ENCODE measurements at regions not wholly inside any gene's neighbourhood (a gene's known extent, or its start where the extent isn't known, plus 50 kb on each side); places are given as distances from the start of the nearest gene placed in this dataset.
A peak's percentile ranks its signal among the peaks of the same experiment; 100 is the strongest.

DNA sequence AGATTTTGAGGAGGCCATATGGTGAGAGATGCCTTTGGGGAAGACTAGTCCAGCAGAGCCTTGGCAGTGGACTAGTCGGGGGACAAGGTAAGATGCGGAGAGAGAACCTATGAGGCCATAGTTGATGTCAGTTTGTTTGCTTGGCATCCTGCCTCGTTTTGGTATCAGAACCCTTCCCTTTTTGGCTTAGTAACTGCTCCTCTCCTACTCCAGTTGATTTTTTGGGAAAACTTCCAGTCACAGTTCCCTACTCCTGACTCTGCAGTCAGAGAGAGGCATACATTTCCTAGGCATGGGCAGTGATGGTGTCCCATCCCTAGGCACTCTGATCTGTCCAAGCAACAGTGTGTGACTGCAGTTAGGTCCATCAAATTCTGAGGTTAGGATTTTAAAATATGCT, 398.3 kb downstream of the AEBP2 start:
- Mint-ChIP-seq H3K9me3 (peaks cover 3 to 4% of the 10 kb centered on the region in 2 donors), H3K4me1 (no peaks in the 10 kb centered on the region), H3K27me3 (no peaks in the 10 kb centered on the region), H3K27ac (no peak overlapping the region), H3K4me3 (no peak overlapping the region), H3K36me3 (no peaks in the 10 kb centered on the region)
- ATAC-seq (replicated peaks) (no peak), DNase-seq (no peak)

DNA sequence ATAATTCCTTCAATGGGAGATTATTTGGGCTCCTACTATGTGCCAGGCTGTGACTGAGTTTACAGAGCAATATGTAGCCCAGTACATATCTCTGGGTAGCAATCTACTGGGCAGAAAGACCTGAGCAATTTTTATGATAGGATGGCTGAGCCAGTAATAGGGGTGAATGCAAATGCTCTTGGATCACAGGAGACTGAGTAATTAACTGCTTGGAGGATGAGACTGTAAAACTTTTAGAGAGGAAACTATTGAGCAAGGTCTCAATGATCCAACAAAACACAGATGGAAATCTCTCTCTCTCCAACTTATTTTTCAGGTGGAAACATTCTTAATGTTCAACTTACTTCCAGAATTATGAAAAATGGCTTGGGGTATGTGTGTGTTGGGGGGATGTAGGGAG, 402.2 kb downstream of the AEBP2 start:
- DNase-seq (no peak), ATAC-seq (replicated peaks) (no peak)
- H3K36me3 Mint-ChIP-seq = no peaks in the 10 kb centered on the region
- H3K27ac Mint-ChIP-seq = no peak overlapping the region
- no peak overlapping the region for H3K4me3 Mint-ChIP-seq
- H3K27me3 Mint-ChIP-seq = no peaks in the 10 kb centered on the region
- H3K4me1 Mint-ChIP-seq = no peaks in the 10 kb centered on the region
- peaks cover 0 to 3% of the 10 kb centered on the region in 2 donors for H3K9me3 Mint-ChIP-seq

DNA sequence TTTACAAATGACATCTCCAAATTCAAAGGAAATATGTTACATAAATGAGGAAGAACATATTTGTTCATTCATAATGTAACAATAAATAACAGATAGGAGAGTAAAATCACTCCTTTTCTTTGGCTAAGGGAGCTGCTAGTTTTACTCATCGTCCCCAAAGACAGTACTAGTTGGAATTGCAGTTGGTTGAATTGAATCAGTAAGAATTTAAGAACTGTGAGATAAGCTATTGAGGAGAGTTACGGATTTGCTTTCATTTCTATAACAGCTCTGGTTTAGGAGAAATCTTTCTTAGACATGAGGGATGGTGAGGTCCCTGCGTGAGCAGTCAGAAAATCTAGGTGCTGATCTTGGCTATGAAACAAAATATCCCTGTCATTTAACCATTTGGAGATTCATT, 402.8 kb downstream of the AEBP2 start:
- ATAC-seq (replicated peaks) (no peak), DNase-seq (no peak)
- H3K4me1 Mint-ChIP-seq = peaks cover under 1 to 1% of the 10 kb centered on the region in 2 donors
- H3K4me3 Mint-ChIP-seq = no peak overlapping the region
- no peaks in the 10 kb centered on the region for H3K27me3 Mint-ChIP-seq
- peaks cover 0 to 3% of the 10 kb centered on the region in 2 donors for H3K9me3 Mint-ChIP-seq
- no peak overlapping the region for H3K27ac Mint-ChIP-seq
- H3K36me3 Mint-ChIP-seq = no peaks in the 10 kb centered on the region

DNA sequence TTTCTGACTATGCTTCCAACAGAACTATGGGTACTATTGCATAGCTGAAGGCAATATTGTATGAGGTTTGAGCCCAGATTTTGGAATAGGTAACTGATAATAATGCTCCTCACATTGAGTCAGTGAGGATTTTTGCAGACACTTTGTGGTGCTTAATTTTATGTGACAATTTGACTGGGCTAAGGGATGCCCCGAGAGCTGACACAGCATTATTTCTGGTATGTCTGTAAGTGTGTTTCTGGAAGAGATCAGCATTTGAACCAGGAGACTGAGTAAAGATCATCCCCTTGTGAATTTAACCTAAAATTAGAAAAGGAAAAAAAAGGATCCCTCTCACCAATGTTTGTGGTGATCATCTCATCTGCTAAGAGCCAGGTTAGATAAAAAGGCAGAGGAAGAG, 404.9 kb downstream of the AEBP2 start:
- no peak for ATAC-seq (replicated peaks)
- Mint-ChIP-seq H3K27me3 (no peaks in the 10 kb centered on the region), H3K4me1 (peaks cover 6 to 9% of the 10 kb centered on the region in 2 donors), H3K27ac (no peak overlapping the region), H3K9me3 (peaks cover 0 to 5% of the 10 kb centered on the region in 2 donors), H3K36me3 (no peaks in the 10 kb centered on the region), H3K4me3 (no peak overlapping the region)
- no peak for DNase-seq

DNA sequence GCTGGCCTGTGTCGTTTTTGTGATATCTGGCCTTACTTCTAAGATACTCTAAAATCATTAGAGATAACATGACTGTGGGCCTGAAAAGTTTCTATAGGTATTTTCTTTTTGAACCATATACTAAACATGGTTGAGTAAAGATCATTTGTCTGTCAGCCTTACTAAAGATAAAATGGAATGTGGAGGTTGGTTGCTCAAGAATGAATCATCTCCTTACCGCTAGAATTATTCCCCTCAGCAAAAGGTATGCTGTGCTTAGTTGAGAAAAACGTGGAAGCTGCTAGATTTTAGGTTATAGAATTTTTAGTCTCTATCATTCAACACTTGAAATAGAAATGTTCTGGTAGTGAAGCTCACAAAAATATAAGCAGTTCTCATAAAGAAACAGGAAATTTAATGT, 407.3 kb downstream of the AEBP2 start:
- no peak for DNase-seq
- Mint-ChIP-seq H3K27me3 (no peaks in the 10 kb centered on the region), H3K4me3 (no peak overlapping the region), H3K9me3 (peaks cover 0 to 11% of the 10 kb centered on the region in 2 donors), H3K4me1 (peaks cover 6 to 9% of the 10 kb centered on the region in 2 donors), H3K36me3 (no peaks in the 10 kb centered on the region), H3K27ac (no peak overlapping the region)
- no peak for ATAC-seq (replicated peaks)

DNA sequence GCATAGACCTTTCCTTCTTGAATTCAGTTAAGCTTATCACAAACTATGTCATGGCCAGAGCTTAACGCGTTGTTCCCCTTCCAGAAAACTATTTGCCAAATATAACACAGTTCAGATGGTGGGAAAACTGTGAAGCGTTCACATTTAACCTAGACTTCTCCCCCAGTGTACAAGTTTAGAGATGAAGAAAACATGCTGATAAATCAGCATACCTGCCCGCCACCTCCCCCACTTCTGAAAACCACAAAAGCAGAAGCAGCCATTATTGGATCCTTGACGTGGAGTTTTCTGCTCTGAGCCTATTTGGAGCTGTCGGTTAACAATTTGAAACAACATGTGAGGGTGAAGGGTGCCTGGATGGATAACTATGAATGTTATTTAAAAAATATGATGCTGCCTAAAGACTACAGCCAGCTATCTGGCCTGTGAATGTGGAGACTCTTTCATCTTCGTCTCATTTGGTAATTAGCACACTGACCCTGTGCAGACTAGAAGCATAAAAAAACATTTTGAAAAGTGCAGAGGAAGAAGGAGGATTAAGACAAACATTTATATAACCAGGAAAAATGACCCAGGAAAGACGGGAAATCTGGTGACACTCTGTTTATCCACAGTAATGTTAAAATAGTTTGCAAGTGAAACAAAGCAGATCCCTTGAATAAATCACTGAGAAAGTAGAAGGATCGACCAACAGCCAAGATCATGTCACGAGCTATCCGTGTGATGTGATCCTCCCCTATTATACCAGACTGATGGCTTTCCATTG, 408.2 kb downstream of the AEBP2 start:
- H3K27me3 Mint-ChIP-seq = no peaks in the 10 kb centered on the region
- peak; percentile 72 to 77 for ATAC-seq (replicated peaks)
- H3K4me1 Mint-ChIP-seq = peaks cover 6 to 9% of the 10 kb centered on the region in 2 donors
- no peaks in the 10 kb centered on the region for H3K36me3 Mint-ChIP-seq
- H3K27ac Mint-ChIP-seq = no peak overlapping the region
- no peak for DNase-seq
- peaks cover 0 to 11% of the 10 kb centered on the region in 2 donors for H3K9me3 Mint-ChIP-seq
- no peak overlapping the region for H3K4me3 Mint-ChIP-seq

DNA sequence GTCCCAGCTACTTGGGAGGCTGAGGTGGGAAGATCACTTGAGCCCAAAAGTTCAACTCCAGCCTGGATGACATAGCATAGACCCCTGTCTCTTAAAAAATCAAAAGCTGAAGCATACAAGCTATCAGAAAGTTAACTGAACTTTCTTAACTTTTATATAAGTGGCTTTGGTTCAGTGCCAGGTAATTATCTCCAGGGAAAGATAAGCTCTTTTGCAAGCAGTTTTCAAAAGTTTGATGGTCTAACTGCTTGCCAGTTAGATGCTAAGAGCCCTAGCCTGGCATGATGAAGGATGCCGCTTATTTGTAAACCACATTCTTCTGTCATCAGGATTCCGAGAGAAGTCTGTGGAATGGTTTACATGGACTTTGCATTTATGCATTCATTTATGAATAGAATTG, 409.1 kb downstream of the AEBP2 start:
- no peak for DNase-seq
- Mint-ChIP-seq H3K27ac (no peak overlapping the region), H3K27me3 (no peaks in the 10 kb centered on the region), H3K36me3 (no peaks in the 10 kb centered on the region), H3K4me1 (peaks cover 6 to 9% of the 10 kb centered on the region in 2 donors), H3K4me3 (no peak overlapping the region), H3K9me3 (peaks cover 0 to 11% of the 10 kb centered on the region in 2 donors)
- ATAC-seq (replicated peaks) = no peak

DNA sequence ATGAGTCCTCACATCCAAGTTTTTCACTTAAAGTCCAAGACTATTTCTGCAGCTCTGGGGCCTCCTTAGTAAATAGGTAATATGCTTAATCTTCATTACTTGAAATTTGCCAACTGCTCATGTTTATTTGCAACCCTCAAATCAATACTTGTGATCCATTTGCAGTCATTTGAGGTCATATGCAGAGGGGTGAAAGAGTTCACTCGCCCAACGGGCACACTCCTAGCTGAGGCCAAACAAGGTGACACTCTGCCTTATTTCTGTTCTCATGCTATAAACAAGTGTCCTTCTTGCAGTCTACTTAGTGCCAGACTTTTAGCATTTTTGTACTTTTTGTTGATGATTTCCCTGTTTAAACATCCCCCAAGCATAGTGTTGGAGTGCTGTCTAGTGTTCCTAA, 409.9 kb downstream of the AEBP2 start:
- no peak for DNase-seq
- Mint-ChIP-seq H3K36me3 (no peaks in the 10 kb centered on the region), H3K4me3 (no peak overlapping the region), H3K9me3 (peaks cover 0 to 11% of the 10 kb centered on the region in 2 donors), H3K27me3 (no peaks in the 10 kb centered on the region), H3K4me1 (peaks cover 6 to 9% of the 10 kb centered on the region in 2 donors), H3K27ac (no peak overlapping the region)
- ATAC-seq (replicated peaks) = no peak

DNA sequence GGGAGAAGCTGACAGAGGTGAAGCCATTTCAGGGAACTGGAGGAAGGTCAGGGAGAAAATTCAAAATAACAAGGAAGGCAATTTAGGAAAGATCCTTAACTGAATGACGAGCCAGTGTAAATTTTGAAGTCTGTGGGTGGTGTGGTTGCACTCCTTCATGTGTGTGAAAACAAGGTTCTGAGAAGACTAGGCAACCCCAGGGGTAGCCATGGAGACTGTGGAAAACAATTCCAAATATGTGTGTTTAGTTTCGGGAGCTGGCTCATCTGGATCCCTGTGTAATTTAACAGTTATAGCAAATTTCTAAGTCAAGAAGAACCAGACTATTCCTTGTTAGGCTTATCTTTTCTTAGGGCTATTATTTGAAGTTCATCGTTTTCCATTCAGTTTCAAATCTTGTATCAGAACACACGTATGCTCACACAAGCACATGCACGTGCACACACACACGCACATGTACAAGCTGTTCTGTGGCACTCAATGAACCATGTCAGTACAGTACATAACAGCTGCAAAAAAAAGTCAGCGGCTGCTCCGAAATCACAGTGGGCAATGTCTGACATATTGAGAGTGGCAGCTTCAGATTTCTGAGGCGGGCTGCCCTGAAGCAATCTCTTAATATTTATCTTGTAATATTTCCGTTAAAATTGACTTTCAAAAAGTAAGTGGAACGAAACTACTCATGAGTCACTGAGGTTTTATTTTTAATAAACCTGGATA, 411.2 kb downstream of the AEBP2 start:
- Mint-ChIP-seq H3K36me3 (no peaks in the 10 kb centered on the region), H3K27me3 (no peaks in the 10 kb centered on the region), H3K4me3 (no peak overlapping the region), H3K9me3 (peaks cover 0 to 12% of the 10 kb centered on the region in 2 donors), H3K27ac (no peak overlapping the region), H3K4me1 (peaks cover 6 to 9% of the 10 kb centered on the region in 2 donors)
- no peak for DNase-seq
- ATAC-seq (replicated peaks) = no peak

DNA sequence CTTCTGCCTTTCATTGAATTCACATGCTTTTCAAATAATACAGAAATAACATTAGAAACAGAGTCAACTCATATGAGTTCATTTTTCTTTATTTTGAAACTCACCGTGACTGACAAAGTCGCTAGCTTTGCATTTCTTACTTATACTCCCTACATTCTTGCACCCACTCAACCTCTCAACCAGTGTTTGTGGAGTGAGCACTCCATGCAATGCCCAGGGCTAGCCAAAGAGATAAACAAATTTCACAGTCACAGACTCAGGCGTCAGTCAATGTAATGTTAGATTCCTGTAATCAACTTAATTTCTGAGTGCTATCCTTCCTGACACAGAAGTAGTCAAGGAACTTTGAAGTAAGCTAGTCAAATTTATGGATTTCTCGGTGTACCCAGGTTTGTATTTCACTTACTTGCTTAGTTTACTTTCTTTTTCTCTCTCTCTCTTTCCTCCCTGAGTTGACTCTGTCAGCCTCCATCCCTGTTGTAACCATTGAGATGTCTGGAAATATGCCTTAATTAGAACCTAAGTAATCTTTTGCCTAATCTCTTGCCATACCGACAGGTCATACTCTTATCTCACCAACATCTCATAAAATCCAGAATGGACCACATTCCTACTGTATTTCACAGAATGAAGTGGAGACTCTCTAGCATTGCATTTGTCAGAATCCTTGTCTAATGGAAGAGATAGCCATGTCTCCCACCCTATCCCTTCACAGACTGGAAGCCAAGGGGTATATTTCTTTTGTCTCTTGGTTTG, 413.0 kb downstream of the AEBP2 start:
- H3K27ac Mint-ChIP-seq = no peak overlapping the region
- no peaks in the 10 kb centered on the region for H3K36me3 Mint-ChIP-seq
- H3K9me3 Mint-ChIP-seq = peaks cover 4 to 12% of the 10 kb centered on the region in 2 donors
- ATAC-seq (replicated peaks) (no peak), DNase-seq (no peak)
- peaks cover 0 to 5% of the 10 kb centered on the region in 2 donors for H3K27me3 Mint-ChIP-seq
- H3K4me3 Mint-ChIP-seq = no peak overlapping the region
- peaks cover 4 to 6% of the 10 kb centered on the region in 2 donors for H3K4me1 Mint-ChIP-seq

DNA sequence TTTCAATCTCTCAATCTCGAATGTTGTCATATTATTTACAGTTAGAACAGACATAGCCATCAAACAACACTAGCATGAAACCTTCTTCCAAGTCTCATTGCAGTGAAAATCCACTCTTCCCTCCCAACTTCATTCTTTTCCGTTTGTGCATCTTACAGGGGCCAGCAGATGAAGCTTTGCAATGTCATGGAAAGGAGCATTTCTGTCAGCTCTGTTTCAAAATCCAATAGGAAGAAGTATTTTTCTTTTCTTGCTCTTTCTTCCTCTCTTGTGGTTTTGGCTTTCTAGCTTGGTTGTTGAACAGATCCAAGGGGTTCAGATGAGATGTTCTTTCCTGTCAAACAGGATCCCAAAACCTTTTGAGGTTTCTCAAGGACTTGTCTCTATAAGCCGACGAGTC, 416.6 kb downstream of the AEBP2 start:
- Mint-ChIP-seq H3K27ac (no peak overlapping the region), H3K4me3 (no peak overlapping the region), H3K4me1 (no peaks in the 10 kb centered on the region), H3K9me3 (peaks cover 4 to 9% of the 10 kb centered on the region in 2 donors), H3K36me3 (no peaks in the 10 kb centered on the region), H3K27me3 (peaks cover 0 to 5% of the 10 kb centered on the region in 2 donors)
- DNase-seq (no peak), ATAC-seq (replicated peaks) (no peak)

DNA sequence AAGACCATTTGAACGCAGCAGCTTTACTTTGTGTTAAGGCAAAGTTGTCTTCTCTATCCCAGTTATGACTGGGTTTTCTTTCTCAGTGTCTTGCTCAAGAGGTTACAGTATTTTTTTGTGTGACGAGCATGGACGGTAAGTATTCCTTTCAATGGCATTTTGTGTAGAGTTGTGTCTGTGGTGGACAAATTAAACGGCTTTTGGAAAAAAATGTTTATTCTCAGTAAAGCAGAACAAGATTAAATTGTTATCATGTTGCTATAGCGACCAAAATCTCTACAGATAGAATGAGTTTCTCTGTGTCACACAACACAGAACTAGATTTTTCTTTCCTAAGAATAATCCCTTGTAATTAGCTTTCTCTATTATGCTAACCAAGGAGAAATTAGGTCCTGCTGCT, 417.1 kb downstream of the AEBP2 start:
- Mint-ChIP-seq H3K27ac (no peak overlapping the region), H3K9me3 (peaks cover 4 to 11% of the 10 kb centered on the region in 2 donors), H3K27me3 (peaks cover 0 to 5% of the 10 kb centered on the region in 2 donors), H3K36me3 (no peaks in the 10 kb centered on the region), H3K4me3 (no peak overlapping the region), H3K4me1 (no peaks in the 10 kb centered on the region)
- no peak for DNase-seq
- no peak for ATAC-seq (replicated peaks)

DNA sequence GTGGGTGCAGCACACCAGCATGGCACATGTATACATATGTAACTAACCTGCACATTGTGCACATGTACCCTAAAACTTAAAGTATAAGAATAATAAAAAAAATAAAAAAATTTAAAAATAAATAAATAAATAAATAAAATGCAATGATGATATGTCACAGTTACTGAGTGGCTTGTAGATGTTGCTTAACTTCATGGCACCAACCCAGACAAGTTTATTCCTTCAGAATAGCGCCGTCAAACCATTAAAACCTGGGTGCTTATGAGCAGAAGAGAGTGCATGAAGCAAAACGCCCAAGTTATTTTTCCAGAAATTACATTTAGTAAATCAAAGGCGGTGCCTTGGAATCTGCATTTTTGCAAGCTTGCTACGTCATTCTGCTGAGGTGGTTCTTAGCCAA, 417.9 kb downstream of the AEBP2 start:
- DNase-seq = no peak
- H3K4me3 Mint-ChIP-seq = no peak overlapping the region
- peaks cover 0 to 5% of the 10 kb centered on the region in 2 donors for H3K27me3 Mint-ChIP-seq
- no peaks in the 10 kb centered on the region for H3K36me3 Mint-ChIP-seq
- H3K9me3 Mint-ChIP-seq = peaks cover 4 to 11% of the 10 kb centered on the region in 2 donors
- H3K4me1 Mint-ChIP-seq = no peaks in the 10 kb centered on the region
- no peak for ATAC-seq (replicated peaks)
- H3K27ac Mint-ChIP-seq = no peak overlapping the region

DNA sequence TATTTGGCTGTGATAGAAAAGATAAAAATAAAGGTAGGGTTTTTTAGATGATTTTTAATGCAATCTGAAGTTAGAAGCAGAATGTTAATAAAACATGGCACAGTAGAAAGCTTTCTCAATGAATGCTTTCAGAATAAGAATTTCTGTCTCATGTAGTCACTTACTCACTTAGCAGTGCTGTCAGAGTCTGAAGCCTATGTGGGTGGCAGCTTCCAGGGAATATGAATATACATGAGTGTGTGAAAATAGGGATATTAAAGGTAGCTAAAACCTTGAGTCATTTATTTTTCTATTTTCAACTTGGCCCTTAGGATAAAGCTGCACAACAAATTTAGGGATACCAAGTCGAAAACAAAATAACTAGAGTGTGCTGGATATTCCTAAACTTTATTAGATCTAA, 427.9 kb downstream of the AEBP2 start:
- ATAC-seq (replicated peaks) (no peak), DNase-seq (no peak)
- H3K36me3 Mint-ChIP-seq = no peaks in the 10 kb centered on the region
- H3K4me3 Mint-ChIP-seq = no peak overlapping the region
- H3K27ac Mint-ChIP-seq = no peak overlapping the region
- H3K9me3 Mint-ChIP-seq = no peaks in the 10 kb centered on the region
- no peaks in the 10 kb centered on the region for H3K4me1 Mint-ChIP-seq
- H3K27me3 Mint-ChIP-seq = no peaks in the 10 kb centered on the region

All from stimulated activated naive B cell treated with anti-CD40 and anti-IgM and Interleukin-4, amounts not matched to agents 10 μg/mL and 1 μg/mL and 100 μg/mL, for 72 hours (primary cell).